NCI-H226 (cell line): ENCODE measurements at regions not wholly inside any gene's neighbourhood (a gene's known extent, or its start where the extent isn't known, plus 50 kb on each side); places are given as distances from the start of the nearest gene placed in this dataset.

Experiments used
- DNase-seq: peaks from one replicate; pipeline ENCODE4 v3.0.0-alpha.2; 2015

DNA sequence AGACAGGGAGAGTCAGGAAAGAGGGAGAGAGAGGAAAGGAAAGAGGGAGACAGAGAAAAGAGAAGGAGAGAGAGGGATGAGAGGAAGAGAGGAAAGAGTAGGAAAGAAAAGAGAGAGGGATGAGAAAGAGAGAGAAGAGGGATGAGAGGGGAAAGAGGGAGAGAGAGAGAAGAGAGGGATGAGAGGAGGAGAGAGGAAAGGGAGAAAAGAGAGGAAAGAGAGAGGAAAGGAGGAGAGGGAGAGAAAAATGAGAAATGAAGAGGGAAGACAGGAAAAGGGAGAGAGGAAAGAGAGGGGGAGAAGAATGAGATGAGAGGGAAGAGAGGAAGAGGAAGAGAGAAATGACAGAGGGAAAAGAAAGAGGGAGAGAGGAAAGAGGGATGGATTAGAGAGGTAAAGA, 207.0 kb upstream of the SKOR2 start:
- DNase-seq: no peak

DNA sequence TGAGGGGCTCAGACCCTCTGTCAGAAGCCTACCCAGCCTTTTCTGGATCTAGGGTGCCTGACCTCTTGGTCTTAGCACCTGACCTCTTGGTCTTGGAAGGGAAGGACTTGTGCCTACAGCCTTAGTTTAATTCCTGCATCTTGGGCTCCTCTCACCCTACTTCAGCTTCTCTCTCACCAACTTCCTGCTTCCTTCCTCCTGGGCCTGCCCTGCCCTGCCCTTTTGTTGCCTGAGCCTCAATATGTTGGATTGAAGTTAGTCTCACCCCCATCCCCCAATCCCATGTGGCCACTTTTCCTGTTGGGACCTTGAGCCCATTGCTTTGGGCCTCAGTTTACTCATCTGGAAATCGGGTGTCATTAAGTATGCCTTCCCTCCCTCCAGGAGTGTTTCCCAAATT, 206.2 kb upstream of the SKOR2 start:
- no peak for DNase-seq

DNA sequence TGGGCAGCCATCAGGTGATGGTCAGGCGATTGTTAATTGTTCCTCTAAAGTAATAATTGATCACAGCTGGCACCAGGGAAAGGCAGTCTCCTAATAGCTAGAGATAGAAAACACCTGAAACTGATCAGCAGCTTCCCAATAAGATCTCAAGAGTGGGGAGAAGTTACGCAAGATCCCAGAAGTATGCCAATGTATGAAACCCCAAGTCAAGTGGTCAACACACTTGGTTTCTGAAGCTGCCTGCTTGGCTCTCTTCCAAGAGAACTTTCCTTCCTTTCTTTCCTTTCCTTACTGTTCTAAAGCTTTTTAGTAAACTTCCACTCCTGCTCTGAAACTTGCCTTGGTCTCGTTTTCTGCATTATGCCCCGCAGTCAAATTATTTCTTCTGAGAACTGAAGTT, 201.6 kb upstream of the SKOR2 start:
- DNase-seq: no peak

DNA sequence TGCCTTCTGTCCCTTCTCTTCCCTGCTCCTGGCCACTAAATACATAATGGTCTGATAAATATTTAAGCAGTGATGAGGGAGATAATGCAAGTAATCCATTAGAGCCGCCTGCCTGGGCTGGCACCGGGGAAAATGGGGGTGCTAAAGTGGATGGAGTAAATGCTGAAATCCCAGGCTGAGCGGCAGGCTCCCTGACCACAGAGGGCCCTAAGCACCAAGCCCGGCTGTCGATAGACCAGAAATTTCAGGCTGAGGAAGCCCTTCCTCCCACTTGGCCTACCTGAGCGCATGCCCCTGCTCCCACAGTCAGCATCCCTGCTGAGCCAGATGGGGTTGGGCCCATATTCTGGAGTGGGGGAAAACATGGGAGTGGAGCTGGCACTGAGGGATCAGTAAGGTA, 197.5 kb upstream of the SKOR2 start:
- DNase-seq: no peak

DNA sequence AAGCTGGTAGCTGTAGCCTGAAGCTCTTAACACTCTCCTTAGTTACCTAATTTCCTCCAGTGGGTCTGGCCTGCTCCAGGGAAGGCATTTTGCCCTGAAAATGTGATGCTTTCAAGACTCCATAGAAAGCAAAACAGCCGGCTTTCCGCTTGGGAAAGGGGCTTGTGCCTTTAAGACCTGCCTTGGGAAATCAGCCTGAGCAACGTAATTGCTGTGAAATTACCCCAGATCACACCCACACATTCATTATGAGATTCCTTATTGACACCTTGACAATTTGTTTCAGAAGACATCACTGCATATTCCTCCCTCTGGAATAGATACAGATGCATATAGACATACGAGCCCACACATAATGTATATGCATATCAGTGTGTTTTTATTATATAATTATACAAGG, 190.5 kb upstream of the SKOR2 start:
- no peak for DNase-seq

- no peak for DNase-seq
These were observed 186.5 kb upstream of the SKOR2 start for GRCh38 chr18:47438001-47438400.

- no peak for DNase-seq
These were observed 185.4 kb upstream of the SKOR2 start for GRCh38 chr18:47436871-47437270.

- no peak for DNase-seq
These were observed 182.8 kb upstream of the SKOR2 start for GRCh38 chr18:47434214-47434746.

- no peak for DNase-seq
These were observed 176.6 kb upstream of the SKOR2 start for GRCh38 chr18:47427923-47428637.

GRCh38 chr18:47427072-47427471, 175.6 kb upstream of the SKOR2 start:
- DNase-seq: no peak

DNA sequence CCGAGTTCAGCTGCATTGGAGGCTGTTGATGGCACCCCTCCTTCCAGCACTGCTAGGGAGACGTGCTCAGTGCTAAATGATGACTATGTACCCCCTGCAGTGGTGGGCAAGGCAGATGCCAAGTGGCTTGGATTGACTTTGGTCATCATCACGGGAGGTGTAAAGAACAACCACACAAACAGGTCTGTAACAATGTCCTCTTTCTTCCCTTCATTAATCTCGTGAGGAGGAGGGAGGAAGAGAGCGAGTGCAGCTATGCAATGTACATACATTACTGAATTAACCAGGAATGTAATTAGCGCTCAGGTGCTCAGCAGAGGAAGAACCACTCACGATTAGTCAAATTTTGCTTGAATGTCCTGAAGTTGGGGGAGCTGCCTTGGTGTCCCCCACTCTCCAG, 173.9 kb upstream of the SKOR2 start:
- no peak for DNase-seq

GRCh38 chr18:47422524-47422923, 171.1 kb upstream of the SKOR2 start:
- DNase-seq: no peak

DNA sequence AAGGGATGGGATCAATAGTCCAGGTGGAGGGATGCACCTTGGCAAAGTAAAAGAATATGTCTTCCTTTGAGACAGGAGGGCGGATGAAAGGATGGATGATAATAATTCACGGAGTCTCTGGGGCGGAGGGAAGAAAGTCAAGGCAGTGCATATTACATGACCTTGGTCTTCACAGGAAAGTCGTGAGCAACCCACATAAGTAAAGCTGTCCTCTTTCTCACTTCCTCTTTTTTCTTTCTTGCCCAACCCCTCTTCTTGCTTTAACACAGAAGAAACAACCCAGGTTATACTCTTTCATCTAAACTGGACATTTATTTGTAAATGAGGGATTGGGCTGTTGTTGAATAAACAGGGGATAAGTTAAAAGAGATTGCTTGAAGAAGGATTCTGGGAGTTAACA, 168.7 kb upstream of the SKOR2 start:
- no peak for DNase-seq

DNA sequence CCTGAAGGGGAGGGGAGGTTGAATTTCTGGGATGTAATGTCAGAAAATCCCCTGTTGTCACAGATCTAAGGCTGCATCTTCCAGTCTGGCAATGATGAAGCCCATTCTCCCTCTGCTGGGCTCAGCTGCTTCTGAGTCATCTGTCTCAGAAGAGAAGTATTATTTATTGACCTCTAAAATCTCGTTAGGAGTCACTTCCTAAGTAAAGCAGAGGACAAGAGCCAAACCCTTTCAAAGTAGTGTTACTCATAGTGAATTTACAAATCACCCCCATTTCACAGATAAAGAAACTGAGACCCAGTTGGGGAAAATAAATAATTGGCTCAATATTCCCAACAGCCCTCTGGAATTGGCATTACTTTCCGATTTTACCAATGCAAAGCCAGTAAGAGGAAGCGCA, 167.3 kb upstream of the SKOR2 start:
- no peak for DNase-seq

- no peak for DNase-seq
These were observed 166.3 kb upstream of the SKOR2 start for GRCh38 chr18:47417807-47418206.

DNA sequence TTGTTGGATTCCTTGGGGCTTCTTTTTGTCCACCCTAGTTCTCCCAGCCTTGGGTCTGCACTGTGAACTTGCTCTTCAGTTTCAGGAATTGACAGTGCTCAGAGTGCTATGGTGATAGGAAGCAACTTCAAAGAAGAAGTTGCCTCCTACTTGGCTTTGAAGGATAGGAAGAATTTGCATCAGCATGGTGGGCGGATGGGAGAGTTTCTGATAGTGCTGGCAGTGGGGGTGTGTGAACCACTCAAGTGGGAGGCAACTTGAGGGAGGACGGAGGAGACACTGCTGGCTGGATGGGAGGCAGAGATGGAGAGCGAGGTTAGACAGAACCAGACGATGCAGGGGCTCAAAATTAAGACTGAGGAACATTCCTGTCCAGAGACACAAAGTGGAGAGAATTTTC, 164.4 kb upstream of the SKOR2 start:
- DNase-seq: no peak

- DNase-seq: no peak
These were observed 161.9 kb upstream of the SKOR2 start for GRCh38 chr18:47413327-47413726.

- no peak for DNase-seq
These were observed 161.5 kb upstream of the SKOR2 start for GRCh38 chr18:47412924-47413323.

DNA sequence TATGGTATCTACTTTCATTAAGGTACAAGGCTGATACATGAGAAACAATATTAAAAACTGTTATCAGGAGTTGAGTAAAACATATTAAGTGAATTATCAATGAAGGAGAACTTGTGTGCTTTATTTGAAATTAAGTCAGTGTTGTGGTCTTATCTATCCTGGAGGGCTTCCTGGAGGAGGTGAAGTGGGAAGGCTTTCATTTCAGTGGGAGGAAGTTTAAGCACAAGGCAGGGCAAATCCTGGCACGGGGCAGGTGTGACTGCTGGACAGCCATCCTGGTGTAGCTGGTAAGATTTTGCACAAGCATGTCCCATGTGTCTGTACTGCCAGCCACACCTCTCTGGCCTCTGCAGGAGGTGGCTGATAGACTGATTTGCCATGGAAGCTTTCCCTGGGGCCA, 159.7 kb upstream of the SKOR2 start:
- DNase-seq: no peak

- no peak for DNase-seq
These were observed 158.7 kb upstream of the SKOR2 start for GRCh38 chr18:47410139-47410538.

GRCh38 chr18:47409519-47409918, 158.1 kb upstream of the SKOR2 start:
- DNase-seq: no peak

DNA sequence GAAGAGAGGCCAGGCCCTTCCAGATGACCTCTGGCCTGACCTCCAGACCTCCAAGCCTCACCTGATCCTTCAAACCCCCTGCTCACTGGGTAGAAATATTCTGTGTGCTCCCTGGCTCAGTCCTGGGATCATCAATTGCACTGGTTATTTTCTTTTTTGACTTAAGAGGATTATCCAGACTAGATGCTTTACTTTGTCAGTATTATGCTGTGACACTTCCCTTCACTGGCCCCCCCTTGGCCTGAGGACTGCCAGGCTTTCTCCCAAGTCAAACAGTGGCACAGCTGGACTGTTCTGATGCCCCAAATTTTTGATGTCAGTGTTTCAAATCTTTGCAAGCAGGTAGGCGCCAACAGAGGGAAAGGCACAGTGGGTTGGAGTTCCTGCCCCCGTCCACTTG, 156.3 kb upstream of the SKOR2 start:
- DNase-seq: no peak

DNA sequence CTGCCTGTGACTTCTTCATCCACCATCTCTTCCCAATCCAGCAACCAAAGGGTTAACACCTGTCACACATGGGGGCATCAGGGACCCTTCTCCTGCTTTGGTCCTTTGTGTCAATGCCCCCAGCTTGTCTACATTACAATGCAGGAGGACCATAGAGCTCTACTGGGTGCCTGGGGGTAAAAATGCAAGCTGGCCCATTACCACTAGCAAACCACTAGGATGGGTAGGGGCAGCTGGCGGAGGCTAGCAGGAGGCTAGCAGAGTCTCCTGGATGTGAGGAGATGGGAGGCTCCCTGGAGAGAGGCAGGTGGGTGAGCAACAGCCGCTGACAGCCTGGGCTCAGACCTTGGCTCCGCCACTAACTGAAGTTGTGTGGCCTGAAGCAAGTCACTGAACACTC, 153.4 kb upstream of the SKOR2 start:
- no peak for DNase-seq

DNA sequence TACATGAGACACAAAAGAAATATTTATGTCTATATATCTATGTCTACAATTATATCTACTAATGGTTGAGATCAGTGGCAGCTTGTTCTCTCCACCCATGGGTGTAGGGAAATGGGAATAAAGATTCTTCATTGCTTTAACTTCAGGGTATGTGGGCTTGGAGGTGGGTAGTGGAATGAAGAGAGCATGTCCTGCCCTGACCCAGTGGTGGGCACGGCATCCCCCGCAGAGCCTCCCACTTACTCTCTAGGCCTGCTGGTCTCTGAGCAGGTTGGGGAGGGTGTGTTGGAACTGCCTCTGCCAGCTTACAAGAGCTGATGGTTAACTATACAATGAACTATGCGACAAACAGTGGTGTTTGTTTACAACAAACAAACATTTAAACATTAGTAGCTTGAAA, 152.5 kb upstream of the SKOR2 start:
- no peak for DNase-seq

DNA sequence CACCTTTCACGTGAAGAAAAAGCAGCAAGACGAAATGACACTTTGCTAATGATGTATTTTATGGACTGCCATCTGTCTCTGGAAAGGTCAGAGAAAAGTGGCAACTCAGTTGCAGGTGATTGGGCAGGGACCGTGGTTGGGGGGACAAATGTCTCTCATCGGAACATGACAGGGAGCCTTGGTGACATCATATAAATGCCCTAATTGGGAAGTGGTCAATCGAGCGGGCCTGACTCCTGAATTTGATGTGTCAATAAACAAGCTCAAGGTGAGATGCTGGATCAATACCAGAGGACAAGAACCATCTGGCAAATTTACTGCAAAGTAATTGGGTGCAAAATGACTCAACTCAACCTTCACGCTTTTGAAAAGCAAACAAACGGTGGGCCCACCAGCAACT, 151.9 kb upstream of the SKOR2 start:
- no peak for DNase-seq
